HG02642 (cell line): ENCODE measurements at regions not wholly inside any gene's neighbourhood (a gene's known extent, or its start where the extent isn't known, plus 50 kb on each side); places are given as distances from the start of the nearest gene placed in this dataset.
"Not testable (repeated sequence)": the region's sequence is repeated elsewhere in the genome, so short reads cannot be mapped to it uniquely, and the experiment has no call there.

Experiments used
- ATAC-seq: cut with Tn5 transposase; IDR thresholded peaks from one replicate; pipeline ENCODE4 v1.9.1; 2021; ENCODE audit warnings: mild to moderate bottlenecking; ENCODE audit not compliant: unreplicated experiment, poor library complexity

GRCh38 chr6:19552588-19552987 is 284.6 kb upstream of the ID4 start:
- ATAC-seq, result no peak

GRCh38 chr6:19554356-19555225 is 282.6 kb upstream of the ID4 start:
- ATAC-seq, result no peak

- no peak for ATAC-seq
Measured at GRCh38 chr6:19557191-19557590, 280.0 kb upstream of the ID4 start.

- ATAC-seq, result no peak
Measured at GRCh38 chr6:19558201-19558600, 279.0 kb upstream of the ID4 start.

GRCh38 chr6:19558934-19559333 is 278.2 kb upstream of the ID4 start:
- ATAC-seq, result no peak

- ATAC-seq, result no peak
Measured at GRCh38 chr6:19562468-19562867, 274.7 kb upstream of the ID4 start.

GRCh38 chr6:19569563-19569962 is 267.6 kb upstream of the ID4 start:
- no peak for ATAC-seq

GRCh38 chr6:19571176-19571575 is 266.0 kb upstream of the ID4 start:
- ATAC-seq, result no peak

GRCh38 chr6:19578481-19578880 is 258.7 kb upstream of the ID4 start:
- ATAC-seq, result no peak

GRCh38 chr6:19584207-19584606 is 253.0 kb upstream of the ID4 start:
- ATAC-seq, result not testable (repeated sequence)

GRCh38 chr6:19587238-19587942 is 249.8 kb upstream of the ID4 start:
- ATAC-seq, result no peak

GRCh38 chr6:19590501-19591131 is 246.6 kb upstream of the ID4 start:
- no peak for ATAC-seq

GRCh38 chr6:19597809-19598320 is 239.3 kb upstream of the ID4 start:
- ATAC-seq, result no peak

- ATAC-seq, result no peak
Measured at GRCh38 chr6:19599796-19600464, 237.2 kb upstream of the ID4 start.

GRCh38 chr6:19602434-19603013 is 234.6 kb upstream of the ID4 start:
- no peak for ATAC-seq

- ATAC-seq, result no peak
Measured at GRCh38 chr6:19603721-19604120, 233.4 kb upstream of the ID4 start.

GRCh38 chr6:19605624-19606023 is 231.5 kb upstream of the ID4 start:
- no peak for ATAC-seq

GRCh38 chr6:19608546-19608945 is 228.6 kb upstream of the ID4 start:
- no peak for ATAC-seq

GRCh38 chr6:19609972-19610641 is 227.1 kb upstream of the ID4 start:
- no peak for ATAC-seq
